ENCODE measurements at regions not wholly inside any gene's neighbourhood (a gene's known extent, or its start where the extent isn't known, plus 50 kb on each side); places are given as distances from the start of the nearest gene placed in this dataset.

DNA sequence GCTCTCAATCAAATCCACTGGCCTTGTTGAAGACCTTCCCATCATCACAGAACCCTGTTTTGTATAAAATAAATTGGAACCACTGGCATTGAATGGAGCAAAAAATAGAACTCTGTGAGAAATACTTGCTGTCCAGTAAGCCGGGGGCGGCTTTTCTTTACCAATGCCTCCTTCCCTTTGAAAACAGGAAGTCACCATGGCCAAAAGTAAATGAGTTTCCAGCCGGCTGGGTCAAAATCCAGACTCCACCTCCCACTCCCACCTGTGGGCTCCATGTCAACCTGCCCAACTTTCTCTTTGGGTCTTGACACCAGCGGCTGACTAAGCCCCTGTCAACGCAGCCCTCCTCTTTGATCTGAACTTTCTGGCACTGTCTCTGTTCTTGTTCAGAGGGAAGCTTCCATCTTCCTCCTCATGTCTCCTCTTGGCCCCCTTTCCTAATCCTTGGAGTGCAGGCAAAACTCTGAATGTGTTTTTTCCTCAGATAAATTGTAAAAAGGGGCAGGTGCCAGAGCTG lies 95.2 kb downstream of the TFAP2C start:
- 43 to 58% (median 54%) methylated on average over 5 of the region's 5 CpGs for WGBS, 5 donors
- DNase-seq = no peak
- H3K27ac ChIP-seq = no peak overlapping the region
- peaks cover 0 to 7% (median 0%) of the 10 kb centered on the region in 6 donors for H3K4me1 ChIP-seq
- H3K27me3 ChIP-seq (replicated peaks in 1 of 7) = peaks cover 0 to 5% (median 0%) of the 10 kb centered on the region in 7 donors
- TF ChIP-seq, protein P1, sequence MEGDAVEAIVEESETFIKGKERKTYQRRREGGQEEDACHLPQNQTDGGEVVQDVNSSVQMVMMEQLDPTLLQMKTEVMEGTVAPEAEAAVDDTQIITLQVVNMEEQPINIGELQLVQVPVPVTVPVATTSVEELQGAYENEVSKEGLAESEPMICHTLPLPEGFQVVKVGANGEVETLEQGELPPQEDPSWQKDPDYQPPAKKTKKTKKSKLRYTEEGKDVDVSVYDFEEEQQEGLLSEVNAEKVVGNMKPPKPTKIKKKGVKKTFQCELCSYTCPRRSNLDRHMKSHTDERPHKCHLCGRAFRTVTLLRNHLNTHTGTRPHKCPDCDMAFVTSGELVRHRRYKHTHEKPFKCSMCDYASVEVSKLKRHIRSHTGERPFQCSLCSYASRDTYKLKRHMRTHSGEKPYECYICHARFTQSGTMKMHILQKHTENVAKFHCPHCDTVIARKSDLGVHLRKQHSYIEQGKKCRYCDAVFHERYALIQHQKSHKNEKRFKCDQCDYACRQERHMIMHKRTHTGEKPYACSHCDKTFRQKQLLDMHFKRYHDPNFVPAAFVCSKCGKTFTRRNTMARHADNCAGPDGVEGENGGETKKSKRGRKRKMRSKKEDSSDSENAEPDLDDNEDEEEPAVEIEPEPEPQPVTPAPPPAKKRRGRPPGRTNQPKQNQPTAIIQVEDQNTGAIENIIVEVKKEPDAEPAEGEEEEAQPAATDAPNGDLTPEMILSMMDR (IDR thresholded peaks at IDR 0.05 in 8 of 11, conservative IDR thresholded peaks at IDR 0.05 in 3 of 11) = no peak
- TF ChIP-seq POLR2AphosphoS5 (IDR thresholded peaks at IDR 0.05) = no peak
- no peak for TF ChIP-seq POLR2A (IDR thresholded peaks at IDR 0.05)
- intact Hi-C loops (cut with DNase I; ENCODE audit: low total_unique reads) = no loop called here
- H3K9me3 ChIP-seq = peaks cover 0 to 3% (median 0%) of the 10 kb centered on the region in 8 donors
- no peaks in the 10 kb centered on the region for H3K36me3 ChIP-seq
- H3K4me3 ChIP-seq = no peak overlapping the region

DNA sequence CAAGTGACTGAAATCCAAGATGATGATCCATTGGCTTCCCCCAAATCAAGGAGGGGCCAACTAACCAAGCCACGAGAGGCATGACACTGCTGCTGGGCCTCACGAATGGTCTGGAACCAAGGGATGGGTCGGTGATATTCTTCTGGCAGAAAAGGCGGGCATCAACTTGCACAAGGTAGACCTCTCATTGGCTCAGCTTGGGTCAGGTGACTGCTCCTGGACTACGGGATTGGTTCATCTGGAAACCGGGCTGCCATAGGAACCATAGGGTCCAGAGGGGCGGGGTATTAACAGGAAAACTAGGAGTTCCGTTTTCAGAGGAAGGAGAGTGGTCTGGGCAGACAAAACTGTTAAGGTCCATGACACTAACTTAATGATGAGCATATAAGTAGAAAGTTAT lies 100.9 kb downstream of the TFAP2C start:
- Histone ChIP-seq H3K9me3 (no peaks in the 10 kb centered on the region), H3K36me3 (no peaks in the 10 kb centered on the region), H3K27me3 (replicated peaks in 1 of 7) (peaks cover 0 to 22% (median 0%) of the 10 kb centered on the region in 7 donors), H3K4me3 (no peak overlapping the region), H3K27ac (no peak overlapping the region), H3K4me1 (no peaks in the 10 kb centered on the region)
- TF ChIP-seq, protein P1 (IDR thresholded peaks at IDR 0.05 in 8 of 11, conservative IDR thresholded peaks at IDR 0.05 in 3 of 11) = no peak
- TF ChIP-seq POLR2A (IDR thresholded peaks at IDR 0.05) = no peak
- no peak for TF ChIP-seq POLR2AphosphoS5 (IDR thresholded peaks at IDR 0.05)
- intact Hi-C loops (cut with DNase I; ENCODE audit: low total_unique reads) = no loop called here
- WGBS, 5 donors = 77 to 92% (median 84%) methylated on average over 8 of the region's 8 CpGs
- no peak for DNase-seq

DNA sequence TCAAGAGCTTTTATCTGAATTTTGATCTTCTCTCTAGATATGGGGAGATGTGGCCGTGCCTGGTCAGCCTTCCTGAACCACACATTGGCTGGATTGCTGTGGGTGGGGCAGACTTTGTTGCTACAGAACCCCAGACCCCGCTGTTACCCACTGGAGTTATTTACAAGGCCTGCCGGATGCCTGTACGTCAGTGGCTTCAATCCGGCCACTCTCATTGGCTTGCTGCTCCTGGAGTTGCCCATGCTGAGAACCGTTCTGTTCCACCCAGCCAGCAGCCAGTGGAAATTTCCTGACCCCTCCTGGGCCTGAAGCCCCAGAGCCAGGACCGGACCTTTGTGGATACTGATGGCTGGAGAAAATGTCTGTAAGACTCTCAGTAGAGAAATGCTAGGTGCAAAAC lies 101.9 kb downstream of the TFAP2C start:
- Histone ChIP-seq H3K4me1 (no peaks in the 10 kb centered on the region), H3K27me3 (replicated peaks in 1 of 7) (peaks cover 0 to 27% (median 2%) of the 10 kb centered on the region in 7 donors), H3K9me3 (no peaks in the 10 kb centered on the region), H3K27ac (no peak overlapping the region), H3K36me3 (no peaks in the 10 kb centered on the region), H3K4me3 (no peak overlapping the region)
- TF ChIP-seq, protein P1 (IDR thresholded peaks at IDR 0.05 in 8 of 11, conservative IDR thresholded peaks at IDR 0.05 in 3 of 11) = no peak
- no peak for TF ChIP-seq POLR2A (IDR thresholded peaks at IDR 0.05)
- no peak for TF ChIP-seq POLR2AphosphoS5 (IDR thresholded peaks at IDR 0.05)
- no peak for DNase-seq
- intact Hi-C loops (cut with DNase I; ENCODE audit: low total_unique reads) = no loop called here
- WGBS, 5 donors = 32 to 63% (median 59%) methylated on average over 4 to 7 of the region's 7 CpGs

DNA sequence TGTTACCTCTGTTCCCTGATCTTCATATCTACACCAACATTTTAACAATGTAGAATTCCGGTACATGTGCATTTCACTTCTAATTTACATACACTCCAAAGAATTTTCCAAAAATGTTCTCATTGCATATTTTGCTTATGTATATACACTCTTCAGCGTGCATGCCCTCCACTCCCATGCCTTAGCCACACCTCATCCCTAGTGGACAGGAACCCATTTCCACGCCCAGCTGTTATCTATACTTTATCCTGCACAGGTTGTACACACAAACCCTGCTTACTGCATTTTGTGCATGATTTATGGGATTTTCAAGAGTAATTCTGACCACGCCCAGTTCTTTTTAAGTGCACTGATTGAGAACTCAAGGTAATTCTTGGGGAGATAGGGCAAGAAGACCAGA lies 102.4 kb downstream of the TFAP2C start:
- Histone ChIP-seq H3K9me3 (no peaks in the 10 kb centered on the region), H3K4me1 (no peaks in the 10 kb centered on the region), H3K27me3 (replicated peaks in 1 of 7) (peaks cover 0 to 32% (median 7%) of the 10 kb centered on the region in 7 donors), H3K27ac (no peak overlapping the region), H3K36me3 (no peaks in the 10 kb centered on the region), H3K4me3 (no peak overlapping the region)
- no peak for DNase-seq
- intact Hi-C loops (cut with DNase I; ENCODE audit: low total_unique reads) = no loop called here
- no peak for TF ChIP-seq POLR2AphosphoS5 (IDR thresholded peaks at IDR 0.05)
- no peak for TF ChIP-seq POLR2A (IDR thresholded peaks at IDR 0.05)
- TF ChIP-seq, protein P1 (IDR thresholded peaks at IDR 0.05 in 8 of 11, conservative IDR thresholded peaks at IDR 0.05 in 3 of 11) = no peak
- 75 to 85% (median 80%) methylated on average over 4 of the region's 4 CpGs for WGBS, 5 donors
